SW480 (cell line): ENCODE measurements at regions not wholly inside any gene's neighbourhood (a gene's known extent, or its start where the extent isn't known, plus 50 kb on each side); places are given as distances from the start of the nearest gene placed in this dataset.
"Not testable (repeated sequence)": the region's sequence is repeated elsewhere in the genome, so short reads cannot be mapped to it uniquely, and the experiment has no call there.

Experiments
- DNase-seq: peaks from one replicate; pipeline ENCODE4 v3.0.0-alpha.2; 2016; ENCODE audit warnings: low spot score

GRCh38 chr14:106721926-106722325 lies 1195.5 kb downstream of the TMEM121 start:
- DNase-seq, result not testable (repeated sequence)

- DNase-seq, result not testable (repeated sequence)
These were observed 1196.7 kb downstream of the TMEM121 start for GRCh38 chr14:106722813-106723687.

GRCh38 chr14:106727962-106728361 lies 1201.6 kb downstream of the TMEM121 start:
- peak; percentile 45 for DNase-seq

GRCh38 chr14:106728611-106729010 lies 1202.2 kb downstream of the TMEM121 start:
- DNase-seq, result no peak

GRCh38 chr14:106729551-106729950 lies 1203.2 kb downstream of the TMEM121 start:
- no peak for DNase-seq

- DNase-seq, result no peak
These were observed 1207.4 kb downstream of the TMEM121 start for GRCh38 chr14:106733771-106734170.

- no peak for DNase-seq
These were observed 1210.6 kb downstream of the TMEM121 start for GRCh38 chr14:106737021-106737420.

- DNase-seq, result no peak
These were observed 1211.7 kb downstream of the TMEM121 start for GRCh38 chr14:106738075-106738474.

GRCh38 chr14:106738598-106739258 lies 1212.3 kb downstream of the TMEM121 start:
- not testable (repeated sequence) for DNase-seq

GRCh38 chr14:106741086-106741827 lies 1214.9 kb downstream of the TMEM121 start:
- peak; percentile 85 for DNase-seq

GRCh38 chr14:106745016-106745767 lies 1218.8 kb downstream of the TMEM121 start:
- DNase-seq, result not testable (repeated sequence)

GRCh38 chr14:106750089-106750488 lies 1223.7 kb downstream of the TMEM121 start:
- not testable (repeated sequence) for DNase-seq

GRCh38 chr14:106753751-106754150 lies 1227.4 kb downstream of the TMEM121 start:
- not testable (repeated sequence) for DNase-seq

GRCh38 chr14:106757444-106757843 lies 1231.1 kb downstream of the TMEM121 start:
- not testable (repeated sequence) for DNase-seq

GRCh38 chr14:106761886-106762816 lies 1235.8 kb downstream of the TMEM121 start:
- not testable (repeated sequence) for DNase-seq

- DNase-seq, result peak; percentile 38
These were observed 1238.6 kb downstream of the TMEM121 start for GRCh38 chr14:106764968-106765369.

- no peak for DNase-seq
These were observed 1239.8 kb downstream of the TMEM121 start for GRCh38 chr14:106766145-106766544.

- peak; percentile 50 for DNase-seq
These were observed 1240.3 kb downstream of the TMEM121 start for GRCh38 chr14:106766551-106767277.

GRCh38 chr14:106768230-106768629 lies 1241.8 kb downstream of the TMEM121 start:
- not testable (repeated sequence) for DNase-seq
